KMS-11 (cell line): ENCODE measurements at regions not wholly inside any gene's neighbourhood (a gene's known extent, or its start where the extent isn't known, plus 50 kb on each side); places are given as distances from the start of the nearest gene placed in this dataset.

Experiments
- H2AFZ ChIP-seq: fragments of 200-600 bp; sonication (generic); 2 replicates; pipeline ENCODE4 v1.6.1; 2016; ENCODE audit warnings: antibody characterized with exemption, mixed run types, low read depth
- H3K27ac ChIP-seq: fragments of 200-600 bp; sonication (generic); 2 replicates; pipeline ENCODE4 v1.6.1; 2016; ENCODE audit warnings: mild to moderate bottlenecking, mixed run types
- H3K27me3 ChIP-seq: fragments of 200-600 bp; sonication (generic); 2 replicates; pipeline ENCODE4 v1.6.1; 2017; ENCODE audit warnings: mild to moderate bottlenecking, low read depth, mixed run types, moderate library complexity; ENCODE audit not compliant: insufficient read depth
- H3K36me3 ChIP-seq: fragments of 200-600 bp; sonication (generic); 2 replicates; pipeline ENCODE4 v1.6.1; 2017; ENCODE audit warnings: mild to moderate bottlenecking, mixed run types; ENCODE audit not compliant: insufficient read depth
- H3K4me1 ChIP-seq: fragments of 200-600 bp; sonication (generic); 2 replicates; pipeline ENCODE4 v1.6.1; 2016; ENCODE audit warnings: mild to moderate bottlenecking, low read depth, mixed run types; ENCODE audit not compliant: poor library complexity, severe bottlenecking
- H3K4me2 ChIP-seq: fragments of 200-600 bp; sonication (generic); 2 replicates; pipeline ENCODE4 v1.7.0; 2016; ENCODE audit warnings: mild to moderate bottlenecking, mixed run types
- H3K4me3 ChIP-seq: fragments of 200-600 bp; sonication (generic); IDR thresholded peaks from 2 replicates; pipeline ENCODE4 v1.6.1; 2017; ENCODE audit warnings: low read depth, low read length, mixed read lengths; ENCODE audit not compliant: insufficient read depth
- H3K79me2 ChIP-seq: fragments of 200-600 bp; sonication (generic); 2 replicates; pipeline ENCODE4 v1.6.1; 2016; ENCODE audit warnings: low read depth, mixed run types; ENCODE audit not compliant: insufficient read depth
- H3K9ac ChIP-seq: fragments of 200-600 bp; sonication (generic); 2 replicates; pipeline ENCODE4 v1.6.1; 2016; ENCODE audit warnings: mild to moderate bottlenecking, mixed run types
- H4K20me1 ChIP-seq: fragments of 200-600 bp; sonication (generic); 2 replicates; pipeline ENCODE4 v1.6.1; 2016; ENCODE audit warnings: mild to moderate bottlenecking, mixed run types; ENCODE audit not compliant: insufficient read depth
- TF ChIP-seq, protein P1 (sequence below): fragments of 200-600 bp; sonication (generic); conservative IDR thresholded peaks from 2 replicates; pipeline ENCODE4 v1.6.1; 2017; ENCODE audit warnings: low read depth, mild to moderate bottlenecking, antibody characterized with exemption, low read length, moderate library complexity, mixed read lengths

DNA sequence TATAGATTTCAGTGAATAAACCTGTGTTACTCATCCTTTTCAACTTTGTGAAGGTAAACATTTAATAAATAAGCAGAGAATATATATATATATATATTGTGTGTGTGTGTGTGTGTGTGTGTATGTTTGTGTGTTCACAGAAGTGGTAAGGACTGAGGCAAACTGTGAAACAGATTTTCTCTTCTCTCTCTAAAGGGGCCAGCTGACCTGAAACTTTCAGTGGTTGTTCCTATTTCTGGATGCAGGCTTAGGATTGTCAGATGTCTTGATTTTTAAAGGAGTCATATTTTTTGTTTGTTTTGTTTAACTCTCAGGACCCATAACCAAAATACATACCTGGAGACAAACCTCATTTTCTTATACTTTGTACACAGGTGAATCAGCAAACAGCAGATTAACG lies 714.9 kb upstream of the MEF2C start:
- Histone ChIP-seq H3K4me1 (peaks cover 50% of the 10 kb centered on the region), H3K79me2 (no peaks in the 10 kb centered on the region), H4K20me1 (no peaks in the 10 kb centered on the region), H3K4me2 (peak overlapping the region; percentile 79), H3K27ac (peak overlapping the region; percentile 17; the same call in 1 of the 2 replicates), H3K9ac (no peak overlapping the region), H3K36me3 (no peaks in the 10 kb centered on the region), H3K27me3 (no peaks in the 10 kb centered on the region), H3K4me3 (no peak overlapping the region), H2AFZ (no peak overlapping the region)
- TF ChIP-seq, protein P1, sequence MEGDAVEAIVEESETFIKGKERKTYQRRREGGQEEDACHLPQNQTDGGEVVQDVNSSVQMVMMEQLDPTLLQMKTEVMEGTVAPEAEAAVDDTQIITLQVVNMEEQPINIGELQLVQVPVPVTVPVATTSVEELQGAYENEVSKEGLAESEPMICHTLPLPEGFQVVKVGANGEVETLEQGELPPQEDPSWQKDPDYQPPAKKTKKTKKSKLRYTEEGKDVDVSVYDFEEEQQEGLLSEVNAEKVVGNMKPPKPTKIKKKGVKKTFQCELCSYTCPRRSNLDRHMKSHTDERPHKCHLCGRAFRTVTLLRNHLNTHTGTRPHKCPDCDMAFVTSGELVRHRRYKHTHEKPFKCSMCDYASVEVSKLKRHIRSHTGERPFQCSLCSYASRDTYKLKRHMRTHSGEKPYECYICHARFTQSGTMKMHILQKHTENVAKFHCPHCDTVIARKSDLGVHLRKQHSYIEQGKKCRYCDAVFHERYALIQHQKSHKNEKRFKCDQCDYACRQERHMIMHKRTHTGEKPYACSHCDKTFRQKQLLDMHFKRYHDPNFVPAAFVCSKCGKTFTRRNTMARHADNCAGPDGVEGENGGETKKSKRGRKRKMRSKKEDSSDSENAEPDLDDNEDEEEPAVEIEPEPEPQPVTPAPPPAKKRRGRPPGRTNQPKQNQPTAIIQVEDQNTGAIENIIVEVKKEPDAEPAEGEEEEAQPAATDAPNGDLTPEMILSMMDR, result no peak

DNA sequence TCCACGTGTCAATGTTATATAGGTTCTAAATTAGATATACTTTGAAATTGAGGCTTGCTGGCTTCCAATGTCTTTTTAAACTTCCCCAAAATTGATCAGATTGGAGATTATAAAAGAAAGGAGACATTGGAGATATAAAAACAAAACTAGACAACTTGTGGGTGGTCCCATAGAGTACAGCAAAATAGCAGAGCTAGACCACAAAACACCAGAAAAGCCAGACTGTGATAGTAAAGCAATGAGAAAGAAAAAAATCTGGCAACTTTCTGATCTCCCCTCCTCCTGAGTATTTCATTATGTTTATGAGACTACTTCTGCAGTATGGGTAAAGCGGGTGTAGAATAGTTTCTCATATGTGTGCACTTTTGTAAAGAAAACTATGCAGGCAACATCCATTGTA lies 713.8 kb upstream of the MEF2C start:
- Histone ChIP-seq H4K20me1 (no peaks in the 10 kb centered on the region), H3K9ac (no peak overlapping the region), H3K4me2 (peak overlapping the region; percentile 79), H2AFZ (peak overlapping the region; percentile 11; the same call in 1 of the 2 replicates), H3K27ac (no peak overlapping the region; the same call in 1 of the 2 replicates), H3K4me1 (peaks cover 50% of the 10 kb centered on the region), H3K27me3 (no peaks in the 10 kb centered on the region), H3K36me3 (no peaks in the 10 kb centered on the region), H3K4me3 (no peak overlapping the region), H3K79me2 (no peaks in the 10 kb centered on the region)
- TF ChIP-seq, protein P1, result no peak

DNA sequence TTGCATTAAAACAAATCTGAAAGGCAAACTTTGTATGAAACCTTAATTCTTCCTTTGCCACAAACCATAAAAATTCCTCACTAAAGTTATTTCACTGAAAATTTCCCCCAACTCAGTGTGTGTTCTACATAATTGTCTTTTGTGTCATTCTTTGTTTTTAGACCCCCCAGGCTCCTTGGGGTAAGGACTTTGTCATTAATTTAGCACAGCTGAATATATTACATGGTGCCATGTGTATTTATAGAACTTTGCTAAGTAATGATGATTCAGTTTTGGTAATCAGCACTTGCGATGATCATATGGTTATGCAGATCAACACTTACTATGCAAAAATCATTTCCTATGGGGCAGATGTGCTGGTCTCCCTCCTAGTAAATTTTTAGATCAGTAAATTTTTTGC lies 712.1 kb upstream of the MEF2C start:
- H3K36me3 ChIP-seq, result no peaks in the 10 kb centered on the region
- H3K27ac ChIP-seq, result no peak overlapping the region
- no peaks in the 10 kb centered on the region for H4K20me1 ChIP-seq
- no peak overlapping the region for H3K4me3 ChIP-seq
- no peak overlapping the region for H2AFZ ChIP-seq
- H3K79me2 ChIP-seq, result no peaks in the 10 kb centered on the region
- no peaks in the 10 kb centered on the region for H3K27me3 ChIP-seq
- no peak overlapping the region for H3K4me2 ChIP-seq
- H3K9ac ChIP-seq, result no peak overlapping the region
- TF ChIP-seq, protein P1, result no peak
- H3K4me1 ChIP-seq, result peaks cover 50% of the 10 kb centered on the region

DNA sequence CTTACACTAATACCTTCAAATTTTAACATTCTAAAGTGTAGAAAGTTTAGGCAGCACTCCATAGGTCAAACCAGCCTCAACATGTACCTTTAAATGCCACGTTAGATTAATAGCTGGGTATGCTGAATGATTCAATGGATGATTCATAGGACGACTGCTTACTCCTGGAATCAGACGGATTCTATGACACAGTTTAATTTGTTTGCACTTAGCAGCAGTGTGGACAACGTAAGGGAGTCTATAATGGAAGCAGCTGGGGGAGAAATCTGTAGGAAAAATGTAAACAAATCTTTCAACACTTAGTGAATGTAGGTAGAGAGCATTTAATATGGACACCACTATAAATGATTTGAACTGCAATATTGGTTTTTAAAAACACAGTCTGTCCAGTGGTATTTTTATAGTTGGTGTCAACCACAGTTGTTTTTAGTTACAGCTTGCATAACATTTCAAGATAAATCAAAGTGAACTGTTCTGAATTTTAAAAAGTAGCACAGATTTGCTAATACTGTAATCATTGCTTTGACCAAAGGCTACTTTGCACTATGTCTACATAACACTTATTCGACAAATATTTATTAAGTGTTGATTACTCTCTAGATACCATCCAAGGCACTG lies 701.5 kb upstream of the MEF2C start:
- Histone ChIP-seq H3K36me3 (no peaks in the 10 kb centered on the region), H3K4me3 (no peak overlapping the region), H3K27ac (no peak overlapping the region), H3K27me3 (no peaks in the 10 kb centered on the region), H3K4me1 (peaks cover 3% of the 10 kb centered on the region), H4K20me1 (no peaks in the 10 kb centered on the region), H3K9ac (no peak overlapping the region), H3K79me2 (no peaks in the 10 kb centered on the region), H3K4me2 (no peak overlapping the region), H2AFZ (no peak overlapping the region)
- TF ChIP-seq, protein P1, result no peak
